K562 (cell line): ENCODE measurements at regions not wholly inside any gene's neighbourhood (a gene's known extent, or its start where the extent isn't known, plus 50 kb on each side); places are given as distances from the start of the nearest gene placed in this dataset.

Experiments used
- ATAC-seq: fragments of 200-7000 bp; cut with Tn5 transposase; 3 replicates; pipeline ENCODE4 v1.9.1; 2020; ENCODE audit warnings: moderate library complexity
- BruUV-seq: library from RNA; stranded (reverse); fragments of 400-500 nt; replicated peaks from 2 replicates; lab custom pipeline; 2021; lab: Mats Ljungman, UMichigan
- CTCF ChIA-PET: fragments of 300-600 bp; formaldehyde crosslinking; extraction: SDS; loops from one replicate; lab custom pipeline; 2021; ENCODE audit warnings: low intra/inter-chr PET ratio; lab: Yijun Ruan, JAX
- POLR2A ChIA-PET: fragments of 300-600, 350-650 bp; sonication (Branson Sonifier 250); formaldehyde crosslinking; extraction: SDS; loops from one replicate; lab custom pipeline; 2021; ENCODE audit warnings: antibody characterized with exemption, inconsistent platforms; lab: Yijun Ruan, JAX
- DNase-seq, 4 experiments: peaks; one replicate each; pipeline versions ENCODE4 v3.0.0 to v3.0.0-alpha.2; 2011 to 2018; ENCODE audit warnings: low spot score in 3 of 4, mixed read lengths in 3 of 4; ENCODE audit errors: extremely low read depth in 1 of 4
- FAIRE-seq: peaks from 2 replicates; lab custom pipeline; 2011; peaks lifted over from hg19 to GRCh38; lab: Jason Lieb, UNC
- H2AFZ ChIP-seq: 2 replicates; pipeline ENCODE4 v1.6.0; 2011; ENCODE audit warnings: low read depth, low read length, control low read depth, inconsistent platforms
- H3K27ac ChIP-seq: fragments of 200-600 bp; 3 replicates; pipeline ENCODE4 v1.8.0; 2011; ENCODE audit warnings: low read depth, mild to moderate bottlenecking, control low read depth, inconsistent platforms, low read length, moderate library complexity, mixed read lengths; ENCODE audit errors: extremely low read depth
- H3K27me3 ChIP-seq, 2 experiments: fragments of 300-600 bp in 1 of 2; 2 replicates in 1 of 2; 3 replicates in 1 of 2; pipeline versions ENCODE4 v1.6.0 to v1.8.0; 2011; ENCODE audit warnings: inconsistent platforms in 2 of 2, low read length in 2 of 2, mild to moderate bottlenecking in 1 of 2, mixed read lengths in 1 of 2, moderate library complexity in 1 of 2; ENCODE audit not compliant: control insufficient read depth in 2 of 2, insufficient read depth in 2 of 2
- H3K36me3 ChIP-seq: fragments of 300-600 bp; 3 replicates; pipeline ENCODE4 v1.8.0; 2011; ENCODE audit warnings: mild to moderate bottlenecking, low read length, inconsistent platforms; ENCODE audit not compliant: control insufficient read depth, insufficient read depth
- H3K4me1 ChIP-seq, 2 experiments: fragments of 200-600 bp in 1 of 2; replicated peaks in 1 of 2; 2 replicates in 1 of 2; 3 replicates in 1 of 2; pipeline versions ENCODE4 v1.5.1 to v1.8.0; 2011; ENCODE audit warnings: inconsistent platforms in 2 of 2, low read length in 2 of 2, mild to moderate bottlenecking in 1 of 2, mixed read lengths in 1 of 2, moderate library complexity in 1 of 2; ENCODE audit not compliant: control insufficient read depth in 2 of 2, insufficient read depth in 2 of 2
- H3K4me2 ChIP-seq: 2 replicates; pipeline ENCODE4 v1.6.1; 2011; ENCODE audit warnings: low read length, control low read depth, inconsistent platforms, mixed read lengths; ENCODE audit not compliant: insufficient read depth
- H3K4me3 ChIP-seq: fragments of 200-600 bp; sonication (generic), shearing (Covaris generic); 2 replicates; pipeline ENCODE4 v1.5.1; 2016; ENCODE audit warnings: control low read depth, inconsistent platforms
- H3K79me2 ChIP-seq: fragments of 200-600 bp; 3 replicates; pipeline ENCODE4 v1.8.0; 2011; ENCODE audit warnings: low read length, inconsistent platforms; ENCODE audit not compliant: control insufficient read depth, insufficient read depth
- H3K9ac ChIP-seq, 2 experiments: 2 replicates each; pipeline versions ENCODE4 v1.6.0 to v1.6.1; 2011; ENCODE audit warnings: low read depth in 2 of 2, low read length in 2 of 2, control low read depth in 1 of 2, inconsistent platforms in 1 of 2, mild to moderate bottlenecking in 1 of 2, mixed read lengths in 1 of 2; ENCODE audit not compliant: insufficient read depth in 1 of 2
- H3K9me1 ChIP-seq: one replicate; pipeline ENCODE4 v1.6.0; 2011; ENCODE audit warnings: inconsistent platforms, mild to moderate bottlenecking, low read length, moderate library complexity; ENCODE audit not compliant: control insufficient read depth, insufficient read depth
- H3K9me3 ChIP-seq: replicated peaks from 2 replicates; pipeline ENCODE4 v1.5.1; 2011; ENCODE audit warnings: low read depth, low read length, inconsistent platforms; ENCODE audit not compliant: control insufficient read depth, insufficient read depth
- H4K20me1 ChIP-seq: replicated peaks from 2 replicates; pipeline ENCODE4 v1.6.1; 2011; ENCODE audit warnings: low read length, inconsistent platforms, mixed read lengths; ENCODE audit not compliant: control insufficient read depth, insufficient read depth
- CHAMP1 ChIP-seq: fragments of 450-650 bp; IDR thresholded peaks from 2 replicates; pipeline ENCODE4 v1.6.1; 2016; ENCODE audit warnings: mild to moderate bottlenecking
- CREB5 ChIP-seq: fragments of 250-450 bp; sonication (Bioruptor Pico); IDR thresholded peaks from 2 replicates; pipeline ENCODE4 v1.5.0; 2020; ENCODE audit warnings: mild to moderate bottlenecking
- CREM ChIP-seq: IDR thresholded peaks from 2 replicates; pipeline ENCODE4 v1.6.1; 2014; ENCODE audit warnings: antibody characterized with exemption, low read depth
- E2F4 ChIP-seq: sonication (generic); formaldehyde crosslinking; IDR thresholded peaks from 2 replicates; pipeline ENCODE4 v1.8.0; 2022; ENCODE audit warnings: mild to moderate bottlenecking, low read depth, missing genetic modification reagents
- KLF13 ChIP-seq: fragments of 450-650 bp; IDR thresholded peaks from 2 replicates; pipeline ENCODE4 v1.6.1; 2016; ENCODE audit warnings: missing genetic modification characterization, low read depth, mild to moderate bottlenecking, missing compliant biosample characterization, moderate library complexity, borderline replicate concordance
- PHF21A ChIP-seq: fragments of 450-650 bp; IDR thresholded peaks from 2 replicates; pipeline ENCODE4 v1.6.1; 2017; ENCODE audit warnings: low read depth, borderline replicate concordance
- RHOXF2B ChIP-seq: fragments of 250-450 bp; sonication (Bioruptor Pico); conservative IDR thresholded peaks from 2 replicates; pipeline ENCODE4 v1.5.1; 2021
- XRCC3 ChIP-seq: fragments of 450-650 bp; IDR thresholded peaks from 2 replicates; pipeline ENCODE4 v1.6.1; 2017; ENCODE audit warnings: mild to moderate bottlenecking, moderate library complexity
- ZFP1 ChIP-seq: fragments of 450-650 bp; formaldehyde crosslinking; IDR thresholded peaks from 2 replicates; pipeline ENCODE4 v1.4.0; 2020; ENCODE audit warnings: mild to moderate bottlenecking, mixed read lengths
- ZNF134 ChIP-seq: fragments of 250-450 bp; sonication (Bioruptor Pico); conservative IDR thresholded peaks from 2 replicates; pipeline ENCODE4 v1.4.0; 2020
- ZNF280B ChIP-seq: fragments of 250-450 bp; sonication (Bioruptor Pico); IDR thresholded peaks from 2 replicates; pipeline ENCODE4 v1.5.1; 2021; ENCODE audit warnings: mild to moderate bottlenecking
- WGBS: fragments of 100-300 bp; shearing (Covaris generic); methylation state at CpG from one replicate; pipeline ENCODE4 v1.1.6; 2016; ENCODE audit warnings: low coverage, mixed read lengths; ENCODE audit not compliant: insufficient coverage; ENCODE audit errors: missing lambda C conversion rate; 5-methylcytosine and 5-hydroxymethylcytosine counted together
- in situ Hi-C: fragments of 300-500 bp; cut with MboI; formaldehyde crosslinking; loops from 4 replicates; pipeline ENCODE4 v1.15.0; 2018; ENCODE audit warnings: inconsistent platforms, mixed read lengths
- intact Hi-C: fragments of 100-400 bp; cut with micrococcal nuclease; formaldehyde crosslinking; loops from 2 replicates; pipeline ENCODE4 v1.14.2; 2022

GRCh38 chr12:13311551-13311950 lies 115.0 kb downstream of the EMP1 start:
- POLR2A ChIA-PET, result interaction anchor here (0.8 kb wide), 1 partner anchor 9 kb away, joined by 3 read pairs; no protein-coding TSS in a partner anchor

More at GRCh38 chr12:13311551-13311950, 115.0 kb downstream of the EMP1 start:
- no peak for TF ChIP-seq CREM
- TF ChIP-seq CHAMP1, result no peak
- TF ChIP-seq KLF13, result no peak
- TF ChIP-seq RHOXF2B (CRISPR knock-in tag), result no peak
- no peak for TF ChIP-seq CREB5 (CRISPR knock-in tag)
- no peak for TF ChIP-seq ZFP1 (CRISPR knock-in tag)
- no peak for TF ChIP-seq E2F4 (CRISPR knock-in tag)
- TF ChIP-seq ZNF134, result no peak
- no peak for TF ChIP-seq ZNF280B (CRISPR knock-in tag)
- TF ChIP-seq PHF21A, result no peak
- no peak for TF ChIP-seq XRCC3
- TF ChIP-seq, all 486 proteins: peak for 0
- H3K9me1 ChIP-seq, result no peaks in the 10 kb centered on the region
- no TSS peak for BruUV-seq
- H3K36me3 ChIP-seq, result no peaks in the 10 kb centered on the region
- no peaks in the 10 kb centered on the region for H3K4me1 ChIP-seq
- no peaks in the 10 kb centered on the region for H3K9me3 ChIP-seq
- 3% methylated on average over 4 of the region's 4 CpGs for WGBS
- no peak for ATAC-seq
- CTCF ChIA-PET, result no interaction called here
- no peak overlapping the region for H3K4me2 ChIP-seq
- no peak overlapping the region for H3K4me3 ChIP-seq
- no peaks in the 10 kb centered on the region for H4K20me1 ChIP-seq
- H3K27ac ChIP-seq, result no peak overlapping the region
- intact Hi-C loops, result no loop called here
- no peaks in the 10 kb centered on the region for H3K79me2 ChIP-seq
- no peak overlapping the region for H3K9ac ChIP-seq
- in situ Hi-C loops, result no loop called here
- no peak for DNase-seq
- no peak overlapping the region for H2AFZ ChIP-seq
- FAIRE-seq, result no peak
- H3K27me3 ChIP-seq, result no peaks in the 10 kb centered on the region
